GM18520 (cell line): ENCODE measurements at regions not wholly inside any gene's neighbourhood (a gene's known extent, or its start where the extent isn't known, plus 50 kb on each side); places are given as distances from the start of the nearest gene placed in this dataset.
"Not testable (repeated sequence)": the region's sequence is repeated elsewhere in the genome, so short reads cannot be mapped to it uniquely, and the experiment has no call there.

Experiments used
- ATAC-seq: cut with Tn5 transposase; IDR thresholded peaks from one replicate; pipeline ENCODE4 v1.9.1; 2021; ENCODE audit not compliant: unreplicated experiment

GRCh38 chr6:141463237-141463977, 669.3 kb upstream of the GJE1 start:
- peak; percentile 77 for ATAC-seq

- no peak for ATAC-seq
Measured at GRCh38 chr6:141460743-141461484, 671.8 kb upstream of the GJE1 start.

- not testable (repeated sequence) for ATAC-seq
Measured at GRCh38 chr6:141460245-141460644, 672.5 kb upstream of the GJE1 start.

GRCh38 chr6:141457984-141458383, 674.7 kb upstream of the GJE1 start:
- not testable (repeated sequence) for ATAC-seq

GRCh38 chr6:141452354-141452686, 680.4 kb upstream of the GJE1 start:
- no peak for ATAC-seq

- ATAC-seq: no peak
Measured at GRCh38 chr6:141451511-141452353, 681.0 kb upstream of the GJE1 start.

GRCh38 chr6:141451181-141451510, 681.6 kb upstream of the GJE1 start:
- ATAC-seq: no peak

- no peak for ATAC-seq
Measured at GRCh38 chr6:141445928-141446628, 686.6 kb upstream of the GJE1 start.

GRCh38 chr6:141443668-141444289, 688.9 kb upstream of the GJE1 start:
- no peak for ATAC-seq

- no peak for ATAC-seq
Measured at GRCh38 chr6:141443032-141443431, 689.7 kb upstream of the GJE1 start.

GRCh38 chr6:141439513-141439912, 693.2 kb upstream of the GJE1 start:
- ATAC-seq: no peak

GRCh38 chr6:141437685-141438084, 695.0 kb upstream of the GJE1 start:
- no peak for ATAC-seq

- no peak for ATAC-seq
Measured at GRCh38 chr6:141437011-141437410, 695.7 kb upstream of the GJE1 start.

GRCh38 chr6:141426400-141426980, 706.2 kb upstream of the GJE1 start:
- no peak for ATAC-seq

- ATAC-seq: no peak
Measured at GRCh38 chr6:141421378-141421777, 711.3 kb upstream of the GJE1 start.

GRCh38 chr6:141418076-141418475, 714.6 kb upstream of the GJE1 start:
- ATAC-seq: no peak

- ATAC-seq: no peak
Measured at GRCh38 chr6:141415896-141416295, 716.8 kb upstream of the GJE1 start.

- ATAC-seq: no peak
Measured at GRCh38 chr6:141413196-141413595, 719.5 kb upstream of the GJE1 start.

- no peak for ATAC-seq
Measured at GRCh38 chr6:141406761-141407160, 726.0 kb upstream of the GJE1 start.

GRCh38 chr6:141403827-141404226, 728.9 kb upstream of the GJE1 start:
- no peak for ATAC-seq
